Body of pancreas (tissue), 4 donors: ENCODE measurements at regions not wholly inside any gene's neighbourhood (a gene's known extent, or its start where the extent isn't known, plus 50 kb on each side); places are given as distances from the start of the nearest gene placed in this dataset.

Source experiments
- POLR2A ChIP-seq, 3 donors: fragments of 450-650 bp; IDR thresholded peaks; one replicate each; pipeline ENCODE4 v1.6.1; 2016; ENCODE audit warnings: antibody characterized with exemption in 3 of 3, mild to moderate bottlenecking in 2 of 3
- TF ChIP-seq, protein P1 (sequence below), 7 experiments: fragments of 450-650 bp in 4 of 7; fragments of 200-600 bp in 3 of 7; sonication (generic) in 3 of 7; IDR thresholded peaks; one replicate each; pipeline ENCODE4 v1.5.1; 2016 to 2019; ENCODE audit warnings: antibody characterized with exemption in 7 of 7

DNA sequence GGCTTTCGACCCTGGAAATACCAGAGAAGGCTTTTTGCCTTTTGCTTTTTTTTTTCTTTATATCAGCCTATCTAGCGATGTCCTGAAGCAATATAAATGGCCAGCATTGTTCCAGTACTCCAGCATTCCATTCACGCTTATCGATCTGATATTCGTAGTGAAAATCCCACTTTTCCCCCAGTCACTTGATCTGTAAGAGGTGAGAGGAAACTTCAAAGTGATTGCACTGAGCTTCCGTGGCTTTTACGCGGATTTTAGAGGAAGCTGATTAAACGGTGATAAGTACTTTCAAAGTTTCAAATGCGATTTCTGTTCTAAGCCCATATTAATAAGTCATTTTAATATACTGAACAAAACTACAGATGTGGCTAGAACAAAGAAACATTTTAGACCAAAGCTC lies 725.5 kb downstream of the TRIML1 start:
- no peak for TF ChIP-seq POLR2A (IDR thresholded peaks at IDR 0.05)
- TF ChIP-seq, protein P1, sequence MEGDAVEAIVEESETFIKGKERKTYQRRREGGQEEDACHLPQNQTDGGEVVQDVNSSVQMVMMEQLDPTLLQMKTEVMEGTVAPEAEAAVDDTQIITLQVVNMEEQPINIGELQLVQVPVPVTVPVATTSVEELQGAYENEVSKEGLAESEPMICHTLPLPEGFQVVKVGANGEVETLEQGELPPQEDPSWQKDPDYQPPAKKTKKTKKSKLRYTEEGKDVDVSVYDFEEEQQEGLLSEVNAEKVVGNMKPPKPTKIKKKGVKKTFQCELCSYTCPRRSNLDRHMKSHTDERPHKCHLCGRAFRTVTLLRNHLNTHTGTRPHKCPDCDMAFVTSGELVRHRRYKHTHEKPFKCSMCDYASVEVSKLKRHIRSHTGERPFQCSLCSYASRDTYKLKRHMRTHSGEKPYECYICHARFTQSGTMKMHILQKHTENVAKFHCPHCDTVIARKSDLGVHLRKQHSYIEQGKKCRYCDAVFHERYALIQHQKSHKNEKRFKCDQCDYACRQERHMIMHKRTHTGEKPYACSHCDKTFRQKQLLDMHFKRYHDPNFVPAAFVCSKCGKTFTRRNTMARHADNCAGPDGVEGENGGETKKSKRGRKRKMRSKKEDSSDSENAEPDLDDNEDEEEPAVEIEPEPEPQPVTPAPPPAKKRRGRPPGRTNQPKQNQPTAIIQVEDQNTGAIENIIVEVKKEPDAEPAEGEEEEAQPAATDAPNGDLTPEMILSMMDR (IDR thresholded peaks at IDR 0.05), result no peak
